CD4-positive, alpha-beta T cell (primary cell): ENCODE measurements at regions not wholly inside any gene's neighbourhood (a gene's known extent, or its start where the extent isn't known, plus 50 kb on each side); places are given as distances from the start of the nearest gene placed in this dataset.

ENCODE experiments used
- ATAC-seq: fragments of 200-7000 bp; cut with Tn5 transposase; one replicate; pipeline ENCODE4 v1.10.0; 2022; ENCODE audit warnings: mild to moderate bottlenecking; ENCODE audit not compliant: poor library complexity
- CTCF ChIA-PET: fragments of 350-600 bp; sonication (Branson Sonifier 250); formaldehyde crosslinking; loops from one replicate; lab custom pipeline; 2021; ENCODE audit warnings: antibody characterized with exemption, inconsistent platforms; lab: Charles Lee
- POLR2A ChIA-PET: fragments of 350-600 bp; sonication (Branson Sonifier 250); formaldehyde crosslinking; loops from one replicate; lab custom pipeline; 2021; ENCODE audit warnings: antibody characterized with exemption, inconsistent platforms; lab: Charles Lee
- DNase-seq, 14 experiments: peaks; one replicate each; pipeline ENCODE4 v3.0.0-alpha.2; 2013 to 2020; ENCODE audit warnings: mixed read lengths in 2 of 14
- H3K27ac ChIP-seq, 2 donors: one replicate each; pipeline versions ENCODE4 v1.5.1 to v1.7.0; 2013; ENCODE audit warnings: low read length in 2 of 2, low read depth in 1 of 2, mild to moderate bottlenecking in 1 of 2
- H3K27me3 ChIP-seq, 2 experiments: 1 replicate in 1 of 2; 2 replicates in 1 of 2; pipeline versions ENCODE4 v1.6.1 to v1.7.0; 2013; ENCODE audit warnings: low read length in 2 of 2, control low read depth in 1 of 2, mild to moderate bottlenecking in 1 of 2, moderate library complexity in 1 of 2; ENCODE audit not compliant: insufficient read depth in 2 of 2, control insufficient read depth in 1 of 2
- H3K36me3 ChIP-seq: one replicate; pipeline ENCODE4 v1.6.1; 2013; ENCODE audit warnings: low read length, control low read depth; ENCODE audit not compliant: insufficient read depth
- H3K4me1 ChIP-seq: one replicate; pipeline ENCODE4 v1.6.1; 2013; ENCODE audit warnings: low read length, control low read depth; ENCODE audit not compliant: insufficient read depth
- H3K4me3 ChIP-seq: one replicate; pipeline ENCODE4 v1.5.1; 2013; ENCODE audit warnings: mild to moderate bottlenecking, low read length, moderate library complexity
- H3K9me3 ChIP-seq, 2 experiments: 1 replicate in 1 of 2; 2 replicates in 1 of 2; pipeline versions ENCODE4 v1.6.1 to v1.7.0; 2013; ENCODE audit warnings: low read length in 2 of 2, mild to moderate bottlenecking in 2 of 2, control low read depth in 1 of 2, moderate library complexity in 1 of 2; ENCODE audit not compliant: control insufficient read depth in 1 of 2, insufficient read depth in 1 of 2
- H3K27ac Mint-ChIP-seq: one replicate; pipeline ENCODE4 v1.8.0; 2020; ENCODE audit warnings: mixed read lengths
- H3K27me3 Mint-ChIP-seq: one replicate; pipeline ENCODE4 v1.8.0; 2021; ENCODE audit warnings: mixed read lengths
- H3K36me3 Mint-ChIP-seq: one replicate; pipeline ENCODE4 v1.8.0; 2021; ENCODE audit warnings: low read depth, mixed read lengths
- H3K4me1 Mint-ChIP-seq: one replicate; pipeline ENCODE4 v1.8.0; 2021; ENCODE audit warnings: low read depth, mixed read lengths
- H3K4me3 Mint-ChIP-seq: one replicate; pipeline ENCODE4 v1.8.0; 2020; ENCODE audit warnings: mild to moderate bottlenecking, mixed read lengths
- H3K9me3 Mint-ChIP-seq: one replicate; pipeline ENCODE4 v1.8.0; 2020; ENCODE audit warnings: mixed read lengths
- intact Hi-C, 2 experiments: fragments of 100-400 bp; cut with DNase I in 1 of 2; cut with micrococcal nuclease in 1 of 2; formaldehyde crosslinking; loops; one replicate each; pipeline versions ENCODE4 v1.15.1 to v1.9.0; 2023 to 2025; cut with DNase I, micrococcal nuclease
- TF ChIP-seq, protein P1 (sequence below): fragments of 200-600 bp; IDR thresholded peaks from one replicate; pipeline ENCODE4 v1.8.0; 2022; ENCODE audit warnings: antibody characterized with exemption, mild to moderate bottlenecking

DNA sequence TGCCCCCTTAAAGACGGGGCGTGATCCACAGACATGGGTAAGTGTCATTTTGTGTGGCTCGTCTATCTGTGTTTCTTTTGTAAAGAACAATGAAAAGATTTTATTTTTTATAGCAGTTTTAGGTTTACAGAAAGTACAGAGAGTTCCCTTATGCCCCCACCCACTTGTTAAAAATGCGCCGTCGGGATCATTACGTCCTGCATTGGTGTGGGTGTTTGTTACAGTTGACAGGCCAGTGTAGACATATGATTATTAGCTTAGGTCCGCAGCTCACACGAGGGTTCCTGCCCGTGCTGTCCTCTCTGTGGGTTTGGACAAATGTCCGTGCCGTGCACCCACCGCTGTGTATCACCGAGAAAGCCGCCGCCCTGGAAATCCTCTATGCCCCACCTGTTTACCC lies 50.5 kb downstream of the RGS12 start:
- H3K27ac Mint-ChIP-seq: no peak overlapping the region
- CTCF ChIA-PET: interaction anchor here (0.5 to 1.2 kb wide), 3 partner anchors 10 to 65 kb away, joined by 3 to 4 read pairs (median 4); no protein-coding TSS in a partner anchor
- peaks cover 7% of the 10 kb centered on the region for H3K4me1 ChIP-seq
- ATAC-seq (no peak), DNase-seq (no peak)
- peaks cover 8% of the 10 kb centered on the region for H3K36me3 Mint-ChIP-seq
- peaks cover 41% of the 10 kb centered on the region for H3K4me1 Mint-ChIP-seq
- intact Hi-C loops: loop anchor here in 1 of 2 experiments (1.0 kb wide), 1 partner anchor 149 kb away; no protein-coding TSS in a partner anchor
- H3K27me3 Mint-ChIP-seq: no peaks in the 10 kb centered on the region
- no peak overlapping the region for H3K4me3 ChIP-seq
- TF ChIP-seq, protein P1, sequence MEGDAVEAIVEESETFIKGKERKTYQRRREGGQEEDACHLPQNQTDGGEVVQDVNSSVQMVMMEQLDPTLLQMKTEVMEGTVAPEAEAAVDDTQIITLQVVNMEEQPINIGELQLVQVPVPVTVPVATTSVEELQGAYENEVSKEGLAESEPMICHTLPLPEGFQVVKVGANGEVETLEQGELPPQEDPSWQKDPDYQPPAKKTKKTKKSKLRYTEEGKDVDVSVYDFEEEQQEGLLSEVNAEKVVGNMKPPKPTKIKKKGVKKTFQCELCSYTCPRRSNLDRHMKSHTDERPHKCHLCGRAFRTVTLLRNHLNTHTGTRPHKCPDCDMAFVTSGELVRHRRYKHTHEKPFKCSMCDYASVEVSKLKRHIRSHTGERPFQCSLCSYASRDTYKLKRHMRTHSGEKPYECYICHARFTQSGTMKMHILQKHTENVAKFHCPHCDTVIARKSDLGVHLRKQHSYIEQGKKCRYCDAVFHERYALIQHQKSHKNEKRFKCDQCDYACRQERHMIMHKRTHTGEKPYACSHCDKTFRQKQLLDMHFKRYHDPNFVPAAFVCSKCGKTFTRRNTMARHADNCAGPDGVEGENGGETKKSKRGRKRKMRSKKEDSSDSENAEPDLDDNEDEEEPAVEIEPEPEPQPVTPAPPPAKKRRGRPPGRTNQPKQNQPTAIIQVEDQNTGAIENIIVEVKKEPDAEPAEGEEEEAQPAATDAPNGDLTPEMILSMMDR: no peak
- H3K36me3 ChIP-seq: no peaks in the 10 kb centered on the region
- H3K9me3 Mint-ChIP-seq: no peaks in the 10 kb centered on the region
- no peaks in the 10 kb centered on the region for H3K9me3 ChIP-seq
- no peaks in the 10 kb centered on the region for H3K27me3 ChIP-seq
- no peak overlapping the region for H3K27ac ChIP-seq
- POLR2A ChIA-PET: no interaction called here
- no peak overlapping the region for H3K4me3 Mint-ChIP-seq

DNA sequence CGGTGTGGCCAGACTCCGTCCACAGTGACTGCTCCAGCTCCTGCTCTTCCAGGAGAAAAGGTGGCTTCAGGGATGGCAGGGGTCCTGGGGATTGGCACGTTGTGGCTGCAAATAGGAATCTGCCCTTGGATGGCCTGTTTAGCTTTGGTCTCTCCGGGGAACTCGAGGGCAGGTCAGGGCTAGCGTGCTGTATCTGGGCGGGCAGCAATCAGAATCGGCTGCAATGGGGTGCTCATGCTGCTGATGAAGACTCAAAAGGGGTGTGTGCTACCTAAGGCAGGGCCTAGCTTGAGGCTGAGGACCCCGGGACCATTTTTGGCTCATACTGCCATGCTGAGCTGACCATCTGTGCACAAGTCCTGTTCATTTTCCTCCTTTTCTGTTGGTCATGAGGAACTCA lies 51.3 kb downstream of the RGS12 start:
- Histone ChIP-seq H3K4me3 (no peak overlapping the region), H3K27ac (no peak overlapping the region), H3K9me3 (no peaks in the 10 kb centered on the region), H3K27me3 (no peaks in the 10 kb centered on the region), H3K36me3 (no peaks in the 10 kb centered on the region), H3K4me1 (peaks cover 7% of the 10 kb centered on the region)
- TF ChIP-seq, protein P1: no peak
- POLR2A ChIA-PET: no interaction called here
- Mint-ChIP-seq H3K27ac (no peak overlapping the region), H3K27me3 (no peaks in the 10 kb centered on the region), H3K4me3 (no peak overlapping the region), H3K4me1 (peaks cover 41% of the 10 kb centered on the region), H3K36me3 (peaks cover 8% of the 10 kb centered on the region), H3K9me3 (no peaks in the 10 kb centered on the region)
- ATAC-seq: no peak
- intact Hi-C loops: no loop called here
- CTCF ChIA-PET: interaction anchor here (0.5 to 1.2 kb wide), 2 partner anchors 9 to 60 kb away, joined by 3 to 4 read pairs; no protein-coding TSS in a partner anchor
- no peak for DNase-seq

DNA sequence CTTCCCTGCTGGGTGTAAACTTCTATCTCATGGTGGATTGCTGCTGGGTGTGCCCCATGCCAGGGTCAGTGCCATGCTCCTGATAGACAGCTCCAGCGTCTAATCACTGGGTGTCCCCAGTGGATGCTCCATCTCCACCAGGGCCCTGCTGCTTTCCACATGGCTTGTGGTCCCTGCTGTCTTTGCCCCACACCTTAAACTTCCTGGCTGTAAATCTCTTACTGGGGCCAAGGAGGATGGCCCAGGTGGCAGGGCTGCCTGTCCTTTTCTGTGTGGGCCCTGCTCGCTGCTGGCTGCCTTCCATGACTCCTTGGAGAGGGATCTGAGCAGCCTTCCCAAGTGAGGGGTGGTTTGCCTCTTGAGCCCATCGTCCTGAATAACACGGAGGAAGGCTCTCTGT lies 51.8 kb downstream of the RGS12 start:
- no peak overlapping the region for H3K27ac Mint-ChIP-seq
- H3K4me3 Mint-ChIP-seq: no peak overlapping the region

More for the DNA sequence above, 51.8 kb downstream of the RGS12 start:
- Mint-ChIP-seq H3K9me3 (no peaks in the 10 kb centered on the region), H3K4me1 (peaks cover 38% of the 10 kb centered on the region), H3K36me3 (peaks cover 8% of the 10 kb centered on the region), H3K27me3 (no peaks in the 10 kb centered on the region)
- TF ChIP-seq, protein P1: no peak
- H3K36me3 ChIP-seq: no peaks in the 10 kb centered on the region
- H3K27me3 ChIP-seq: no peaks in the 10 kb centered on the region
- ChIA-PET CTCF (interaction anchor here (1.2 kb wide), 1 partner anchor 9 kb away, joined by 4 read pairs; no protein-coding TSS in a partner anchor), POLR2A (no interaction called here)
- H3K4me3 ChIP-seq: no peak overlapping the region
- DNase-seq: no peak
- peaks cover 7% of the 10 kb centered on the region for H3K4me1 ChIP-seq
- ATAC-seq: no peak
- H3K27ac ChIP-seq: no peak overlapping the region
- intact Hi-C loops: no loop called here
- no peaks in the 10 kb centered on the region for H3K9me3 ChIP-seq
